Stimulated activated CD4-positive, alpha-beta T cell treated with anti-CD3 and anti-CD28 coated beads, TNF-alpha, amount 100 ng/mL, for 4 hours (primary cell): ENCODE measurements at regions not wholly inside any gene's neighbourhood (a gene's known extent, or its start where the extent isn't known, plus 50 kb on each side); places are given as distances from the start of the nearest gene placed in this dataset.

Source experiments
- DNase-seq, 3 experiments: peaks; one replicate each; pipeline ENCODE4 v3.0.0-alpha.2; 2020; ENCODE audit warnings: low read depth in 3 of 3

GRCh38 chr7:22962775-22963350, 51.1 kb downstream of the HYCC1 start:
- DNase-seq = no peak

GRCh38 chr7:22958742-22959141, 55.2 kb downstream of the HYCC1 start:
- DNase-seq = no peak

- DNase-seq = no peak
Measured at GRCh38 chr7:22954251-22954650, 59.7 kb downstream of the HYCC1 start.

- no peak for DNase-seq
Measured at GRCh38 chr7:22952306-22953015, 61.5 kb downstream of the HYCC1 start.

- DNase-seq = no peak
Measured at GRCh38 chr7:22949944-22950343, 64.0 kb downstream of the HYCC1 start.

GRCh38 chr7:22949221-22949620, 64.7 kb downstream of the HYCC1 start:
- no peak for DNase-seq

- no peak for DNase-seq
Measured at GRCh38 chr7:22948770-22949169, 65.2 kb downstream of the HYCC1 start.

GRCh38 chr7:22945584-22945983, 68.3 kb downstream of the HYCC1 start:
- DNase-seq = no peak

GRCh38 chr7:22944510-22944909, 69.4 kb downstream of the HYCC1 start:
- no peak for DNase-seq

- DNase-seq = no peak
Measured at GRCh38 chr7:22944022-22944421, 69.9 kb downstream of the HYCC1 start.

- DNase-seq = no peak
Measured at GRCh38 chr7:22942191-22942590, 71.7 kb downstream of the HYCC1 start.

GRCh38 chr7:22939842-22940241, 74.1 kb downstream of the HYCC1 start:
- DNase-seq = no peak

- DNase-seq = no peak
Measured at GRCh38 chr7:22937946-22938345, 76.0 kb downstream of the HYCC1 start.

- no peak for DNase-seq
Measured at GRCh38 chr7:22936246-22936645, 77.7 kb downstream of the HYCC1 start.

- no peak for DNase-seq
Measured at GRCh38 chr7:22935269-22935668, 78.7 kb downstream of the HYCC1 start.

- DNase-seq = no peak
Measured at GRCh38 chr7:22934473-22935065, 79.4 kb downstream of the HYCC1 start.

- no peak for DNase-seq
Measured at GRCh38 chr7:22934023-22934422, 79.9 kb downstream of the HYCC1 start.

GRCh38 chr7:22932896-22933295, 81.0 kb downstream of the HYCC1 start:
- no peak for DNase-seq

GRCh38 chr7:22931011-22931410, 82.9 kb downstream of the HYCC1 start:
- no peak for DNase-seq

GRCh38 chr7:22922307-22922706, 91.6 kb downstream of the HYCC1 start:
- DNase-seq = no peak

GRCh38 chr7:22921386-22922086, 92.4 kb downstream of the HYCC1 start:
- DNase-seq = no peak

GRCh38 chr7:22920672-22921071, 93.3 kb downstream of the HYCC1 start:
- no peak for DNase-seq

GRCh38 chr7:22913158-22913557, 90.5 kb upstream of the TOMM7 start:
- no peak for DNase-seq
